Epithelial cell of proximal tubule (primary cell): ENCODE measurements at regions not wholly inside any gene's neighbourhood (a gene's known extent, or its start where the extent isn't known, plus 50 kb on each side); places are given as distances from the start of the nearest gene placed in this dataset.

Experiments
- DNase-seq: peaks from one replicate; pipeline ENCODE4 v3.0.0-alpha.2; 2011; ENCODE audit warnings: low read depth
- H3K4me3 ChIP-seq: 2 replicates; pipeline ENCODE4 v1.5.1; 2011; ENCODE audit warnings: low read depth, mild to moderate bottlenecking, low read length
- TF ChIP-seq, protein P1 (sequence below): conservative IDR thresholded peaks from 2 replicates; pipeline ENCODE4 v1.5.1; 2012; ENCODE audit warnings: low read depth, mild to moderate bottlenecking, low read length

DNA sequence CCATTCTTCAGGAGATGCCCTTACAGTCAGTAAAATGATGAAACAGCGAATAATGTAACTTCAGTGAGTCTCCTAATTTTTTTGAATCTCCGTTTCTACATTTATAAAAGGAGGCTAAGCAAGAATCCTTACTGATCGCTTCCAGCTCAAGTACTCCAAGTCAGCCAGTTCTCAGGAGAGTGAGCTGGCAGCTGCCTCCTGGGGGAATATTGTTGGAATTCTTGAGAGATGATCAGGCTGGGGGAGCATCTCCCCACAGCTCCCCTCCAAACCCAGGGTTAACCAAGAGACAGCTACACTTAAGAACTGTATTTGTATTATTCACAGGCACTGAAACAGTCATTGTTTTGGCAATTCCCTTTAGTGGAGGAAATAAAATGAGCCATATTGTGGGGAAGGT lies 89.1 kb upstream of the PCSK2 start:
- TF ChIP-seq, protein P1, sequence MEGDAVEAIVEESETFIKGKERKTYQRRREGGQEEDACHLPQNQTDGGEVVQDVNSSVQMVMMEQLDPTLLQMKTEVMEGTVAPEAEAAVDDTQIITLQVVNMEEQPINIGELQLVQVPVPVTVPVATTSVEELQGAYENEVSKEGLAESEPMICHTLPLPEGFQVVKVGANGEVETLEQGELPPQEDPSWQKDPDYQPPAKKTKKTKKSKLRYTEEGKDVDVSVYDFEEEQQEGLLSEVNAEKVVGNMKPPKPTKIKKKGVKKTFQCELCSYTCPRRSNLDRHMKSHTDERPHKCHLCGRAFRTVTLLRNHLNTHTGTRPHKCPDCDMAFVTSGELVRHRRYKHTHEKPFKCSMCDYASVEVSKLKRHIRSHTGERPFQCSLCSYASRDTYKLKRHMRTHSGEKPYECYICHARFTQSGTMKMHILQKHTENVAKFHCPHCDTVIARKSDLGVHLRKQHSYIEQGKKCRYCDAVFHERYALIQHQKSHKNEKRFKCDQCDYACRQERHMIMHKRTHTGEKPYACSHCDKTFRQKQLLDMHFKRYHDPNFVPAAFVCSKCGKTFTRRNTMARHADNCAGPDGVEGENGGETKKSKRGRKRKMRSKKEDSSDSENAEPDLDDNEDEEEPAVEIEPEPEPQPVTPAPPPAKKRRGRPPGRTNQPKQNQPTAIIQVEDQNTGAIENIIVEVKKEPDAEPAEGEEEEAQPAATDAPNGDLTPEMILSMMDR = no peak
- no peak for DNase-seq
- no peak overlapping the region for H3K4me3 ChIP-seq

DNA sequence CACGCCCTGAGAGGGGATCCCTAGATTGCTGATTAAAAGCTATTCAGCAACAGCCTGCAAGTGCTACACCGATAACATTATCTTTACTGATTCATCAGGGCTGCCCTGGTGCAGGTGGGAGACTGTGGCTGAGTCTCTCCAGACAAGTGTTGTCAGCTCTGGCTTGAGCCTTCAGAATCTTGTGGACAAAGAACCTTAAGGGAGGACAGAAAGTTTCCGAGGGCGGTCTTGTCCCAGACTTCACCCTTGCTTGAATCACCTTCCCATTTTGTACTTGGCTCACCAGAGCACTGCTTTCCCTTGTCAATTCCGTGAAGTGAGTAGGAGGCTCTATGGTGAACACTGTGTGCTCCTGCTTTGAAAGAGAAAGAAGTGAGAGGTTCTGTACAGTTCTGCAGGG lies 88.6 kb upstream of the PCSK2 start:
- no peak for DNase-seq
- H3K4me3 ChIP-seq = no peak overlapping the region
- TF ChIP-seq, protein P1 = no peak

DNA sequence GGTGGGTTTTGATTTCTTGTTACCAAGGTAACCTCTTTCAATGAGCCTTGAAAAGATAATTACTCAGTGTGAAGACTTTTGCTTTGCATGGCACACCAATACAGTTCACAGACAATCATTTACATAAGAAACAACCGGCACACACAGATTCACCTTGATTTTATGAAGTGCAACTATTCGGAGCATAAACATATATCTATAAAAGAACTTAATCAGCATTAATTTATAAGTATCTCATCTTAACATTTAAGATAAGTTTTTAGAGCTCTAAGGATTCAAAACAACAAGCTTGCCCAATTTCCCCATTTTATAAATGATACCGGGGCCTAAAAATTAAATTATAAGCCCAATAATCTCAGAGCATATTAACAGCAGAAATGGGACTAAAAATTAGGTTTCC lies 85.9 kb upstream of the PCSK2 start:
- TF ChIP-seq, protein P1 = no peak

DNA sequence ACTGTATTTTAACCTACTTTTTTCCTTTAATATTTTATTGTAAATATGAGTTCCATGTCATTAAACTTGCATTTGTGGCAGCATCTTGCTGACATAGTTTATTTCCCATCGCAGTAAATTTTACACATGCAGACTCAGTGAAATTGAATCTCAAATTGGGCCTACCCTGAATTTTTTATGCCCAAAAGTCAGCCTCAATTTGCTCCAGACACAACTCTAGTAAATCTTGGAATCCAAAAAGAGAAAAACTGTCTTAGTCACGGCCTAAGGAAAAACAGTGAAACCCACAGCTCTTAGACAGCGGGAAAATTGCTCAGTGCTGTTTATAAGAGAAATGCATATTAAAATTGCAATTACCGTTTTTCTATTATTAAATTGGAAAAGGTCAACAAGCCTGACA lies 85.3 kb upstream of the PCSK2 start:
- DNase-seq = no peak
- TF ChIP-seq, protein P1 = no peak
- H3K4me3 ChIP-seq = no peak overlapping the region

More for the DNA sequence above, 85.9 kb upstream of the PCSK2 start:
- no peak overlapping the region for H3K4me3 ChIP-seq
- no peak for DNase-seq

DNA sequence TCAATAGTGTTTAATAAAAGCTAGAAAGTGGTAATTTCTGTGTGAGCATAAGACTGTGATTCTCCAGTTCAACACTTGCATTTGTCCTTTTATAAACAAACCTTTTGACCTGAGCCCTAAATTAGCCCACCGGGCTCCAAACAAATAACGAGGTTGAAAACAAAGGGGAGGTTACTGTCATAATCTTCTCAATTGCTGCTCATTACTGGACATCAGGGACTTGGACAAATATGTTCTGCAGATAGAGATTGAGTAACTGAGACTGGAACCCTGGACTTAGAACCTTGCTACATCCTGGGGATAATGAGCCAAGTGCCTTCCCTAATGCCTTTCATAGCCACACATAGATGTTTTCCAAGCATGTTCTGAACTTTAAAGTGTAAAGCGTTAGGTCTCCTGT lies 84.2 kb upstream of the PCSK2 start:
- no peak overlapping the region for H3K4me3 ChIP-seq
- no peak for DNase-seq
- TF ChIP-seq, protein P1 = no peak

DNA sequence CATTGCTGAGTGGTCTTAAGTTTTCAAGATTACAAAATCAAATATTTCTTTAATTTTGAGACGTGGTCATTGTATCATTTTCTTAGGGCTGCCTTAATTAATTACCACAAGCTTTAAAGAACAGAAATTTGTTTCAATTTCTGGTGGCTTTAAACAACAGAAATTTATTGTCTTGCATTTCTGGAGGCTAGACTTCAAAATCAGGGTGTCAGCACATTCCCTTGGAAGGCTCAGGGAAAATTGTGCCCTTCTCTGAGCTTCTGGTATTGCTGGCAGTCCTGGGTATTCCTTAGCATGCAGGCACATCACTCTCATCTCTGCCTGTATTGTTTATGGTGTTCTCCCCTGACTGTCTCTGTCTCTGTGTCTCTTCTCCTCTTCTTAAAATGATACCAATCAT lies 76.0 kb upstream of the PCSK2 start:
- H3K4me3 ChIP-seq = no peak overlapping the region
- TF ChIP-seq, protein P1 = no peak
- DNase-seq = no peak

DNA sequence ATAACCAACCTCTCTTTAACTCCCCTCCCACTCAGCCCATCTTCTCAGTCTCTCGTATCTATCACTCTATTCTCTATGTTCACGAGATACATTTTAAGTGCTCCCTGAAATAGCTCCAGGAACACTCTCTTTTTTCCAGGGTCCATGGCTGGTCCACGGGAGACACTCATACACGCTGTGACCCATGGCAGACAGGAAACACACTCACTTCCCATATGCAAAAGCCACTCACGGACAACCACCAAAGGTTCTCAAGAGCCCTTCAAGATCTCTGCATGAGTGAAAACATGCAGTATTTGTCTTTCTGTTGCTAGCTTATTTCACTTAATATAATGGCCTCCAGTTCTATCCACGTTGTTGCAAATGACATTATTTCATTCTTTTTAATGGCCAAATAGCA lies 71.4 kb upstream of the PCSK2 start:
- DNase-seq = no peak
- TF ChIP-seq, protein P1 = no peak
- H3K4me3 ChIP-seq = no peak overlapping the region
